GM12878 (cell line): ENCODE measurements at regions not wholly inside any gene's neighbourhood (a gene's known extent, or its start where the extent isn't known, plus 50 kb on each side); places are given as distances from the start of the nearest gene placed in this dataset.

Experiments
- ATAC-seq: fragments of 200-7000 bp; cut with Tn5 transposase; 3 replicates; pipeline ENCODE4 v1.9.1; 2020; ENCODE audit warnings: mild to moderate bottlenecking, moderate library complexity
- BruUV-seq: library from RNA; stranded (reverse); fragments of 400-500 nt; replicated peaks from 2 replicates; lab custom pipeline; 2021; lab: Mats Ljungman, UMichigan
- CTCF ChIA-PET: fragments of 300-600 bp; sonication (Branson Sonifier 250); formaldehyde crosslinking; extraction: SDS; loops from one replicate; lab custom pipeline; 2021; ENCODE audit warnings: inconsistent platforms; lab: Yijun Ruan, JAX
- POLR2A ChIA-PET: fragments of 350-600 bp; formaldehyde crosslinking; extraction: SDS; loops from one replicate; lab custom pipeline; 2021; ENCODE audit warnings: inconsistent platforms; lab: Charles Lee
- RAD21 ChIA-PET: fragments of 300-600 bp; sonication (Branson Sonifier 250); formaldehyde crosslinking; loops from one replicate; lab custom pipeline; 2023; ENCODE audit warnings: antibody characterized with exemption; ENCODE audit not compliant: unreplicated experiment; lab: Charles Lee
- SMC1A ChIA-PET: fragments of 300-600 bp; sonication (Branson Sonifier 250); formaldehyde crosslinking; loops from one replicate; lab custom pipeline; 2023; ENCODE audit not compliant: unreplicated experiment, uncharacterized antibody; lab: Charles Lee
- DNase-seq: peaks from one replicate; pipeline ENCODE4 v3.0.0-alpha.2; 2011; ENCODE audit warnings: low read depth, low spot score
- FAIRE-seq: peaks from 3 replicates; lab custom pipeline; 2011; peaks lifted over from hg19 to GRCh38; lab: Jason Lieb, UNC
- H2AFZ ChIP-seq: 2 replicates; pipeline ENCODE4 v1.6.0; 2011; ENCODE audit warnings: low read depth, low read length, control low read depth; ENCODE audit not compliant: control insufficient read depth
- H3K27ac ChIP-seq: 2 replicates; pipeline ENCODE4 v1.5.1; 2011; ENCODE audit warnings: control low read depth; ENCODE audit not compliant: control insufficient read depth, insufficient read depth
- H3K27me3 ChIP-seq, 2 experiments: replicated peaks in 1 of 2; 2 replicates each; pipeline versions ENCODE4 v1.6.0 to v1.6.1; 2011; ENCODE audit warnings: low read length in 1 of 2; ENCODE audit not compliant: control insufficient read depth in 2 of 2, insufficient read depth in 2 of 2
- H3K36me3 ChIP-seq, 2 experiments: 2 replicates each; pipeline ENCODE4 v1.5.1; 2011; ENCODE audit warnings: low read length in 1 of 2; ENCODE audit not compliant: control insufficient read depth in 2 of 2, insufficient read depth in 2 of 2
- H3K4me1 ChIP-seq: 2 replicates; pipeline ENCODE4 v1.6.1; 2011; ENCODE audit warnings: mild to moderate bottlenecking, low read length, moderate library complexity, mixed read lengths; ENCODE audit not compliant: control insufficient read depth, insufficient read depth
- H3K4me2 ChIP-seq: 2 replicates; pipeline ENCODE4 v1.6.0; 2011; ENCODE audit warnings: control low read depth; ENCODE audit not compliant: control insufficient read depth, insufficient read depth
- H3K4me3 ChIP-seq: fragments of 200-600 bp; sonication (generic); 2 replicates; pipeline ENCODE4 v1.5.1; 2016
- H3K79me2 ChIP-seq: 2 replicates; pipeline ENCODE4 v1.6.0; 2011; ENCODE audit warnings: low read length; ENCODE audit not compliant: control insufficient read depth, insufficient read depth
- H3K9ac ChIP-seq: 2 replicates; pipeline ENCODE4 v1.8.0; 2011; ENCODE audit warnings: low read length, control low read depth, mixed read lengths; ENCODE audit not compliant: control insufficient read depth, insufficient read depth
- H3K9me3 ChIP-seq: replicated peaks from 3 replicates; pipeline ENCODE4 v1.5.1; 2011; ENCODE audit warnings: mild to moderate bottlenecking, low read length; ENCODE audit not compliant: control insufficient read depth, insufficient read depth
- H4K20me1 ChIP-seq: 2 replicates; pipeline ENCODE4 v1.6.0; 2011; ENCODE audit not compliant: control insufficient read depth, insufficient read depth
- ASH2L ChIP-seq: fragments of 300-600, 200-600 bp; sonication (generic); IDR thresholded peaks from 2 replicates; pipeline ENCODE4 v1.6.1; 2017; ENCODE audit warnings: low read depth, mild to moderate bottlenecking, borderline replicate concordance
- CHD1 ChIP-seq: IDR thresholded peaks from 2 replicates; pipeline ENCODE4 v1.6.1; 2012; ENCODE audit warnings: low read depth, low read length, improper control_type of control experiment
- FOXK2 ChIP-seq: fragments of 450-650 bp; IDR thresholded peaks from 2 replicates; pipeline ENCODE4 v1.6.1; 2017; ENCODE audit warnings: mild to moderate bottlenecking, moderate library complexity
- NFYA ChIP-seq: IDR thresholded peaks from 2 replicates; pipeline ENCODE4 v1.6.1; 2011; ENCODE audit warnings: low read depth, mild to moderate bottlenecking, low read length, improper control_type of control experiment, borderline replicate concordance
- SMAD5 ChIP-seq: IDR thresholded peaks from 2 replicates; pipeline ENCODE4 v1.6.1; 2016; ENCODE audit warnings: antibody characterized with exemption, low read depth
- SREBF2 ChIP-seq: IDR thresholded peaks from 2 replicates; pipeline ENCODE4 v1.6.1; 2012; ENCODE audit warnings: mild to moderate bottlenecking, low read length
- SRF ChIP-seq, 2 experiments: IDR thresholded peaks; 2 replicates each; pipeline ENCODE4 v1.6.1; 2011; ENCODE audit warnings: low read depth in 2 of 2, low read length in 2 of 2, mild to moderate bottlenecking in 1 of 2, moderate library complexity in 1 of 2
- TAF1 ChIP-seq: IDR thresholded peaks from 2 replicates; pipeline ENCODE4 v1.6.1; 2011; ENCODE audit warnings: mild to moderate bottlenecking, low read depth, low read length, borderline replicate concordance
- ZBED1 ChIP-seq: IDR thresholded peaks from 2 replicates; pipeline ENCODE4 v1.6.1; 2016; ENCODE audit warnings: borderline replicate concordance
- ZSCAN29 ChIP-seq: fragments of 450-650 bp; IDR thresholded peaks from 2 replicates; pipeline ENCODE4 v1.6.1; 2017; ENCODE audit warnings: mild to moderate bottlenecking, moderate library complexity
- WGBS: methylation state at CpG from one replicate; pipeline ENCODE4 v1.1.6; 2016; ENCODE audit warnings: low lambda C conversion rate; ENCODE audit not compliant: insufficient replicate concordance, insufficient coverage; ENCODE audit errors: missing lambda C conversion rate; 5-methylcytosine and 5-hydroxymethylcytosine counted together
- in situ Hi-C: fragments of 300-500 bp; cut with MboI; formaldehyde crosslinking; loops from 9 replicates; pipeline ENCODE4 v1.14.3; 2018; ENCODE audit warnings: mixed read lengths
- intact Hi-C: fragments of 100-400 bp; cut with micrococcal nuclease; formaldehyde crosslinking; loops from one replicate; pipeline ENCODE4 v1.14.2; 2022; ENCODE audit not compliant: unreplicated experiment
- TF ChIP-seq, protein P1 (sequence below): fragments of 150-350 bp; IDR thresholded peaks from 2 replicates; pipeline ENCODE4 v1.6.1; 2016; ENCODE audit warnings: low read depth, low read length
- TF ChIP-seq, protein P2 (sequence below): fragments of 450-650 bp; IDR thresholded peaks from 2 replicates; pipeline ENCODE4 v1.6.1; 2016; ENCODE audit warnings: mild to moderate bottlenecking

DNA sequence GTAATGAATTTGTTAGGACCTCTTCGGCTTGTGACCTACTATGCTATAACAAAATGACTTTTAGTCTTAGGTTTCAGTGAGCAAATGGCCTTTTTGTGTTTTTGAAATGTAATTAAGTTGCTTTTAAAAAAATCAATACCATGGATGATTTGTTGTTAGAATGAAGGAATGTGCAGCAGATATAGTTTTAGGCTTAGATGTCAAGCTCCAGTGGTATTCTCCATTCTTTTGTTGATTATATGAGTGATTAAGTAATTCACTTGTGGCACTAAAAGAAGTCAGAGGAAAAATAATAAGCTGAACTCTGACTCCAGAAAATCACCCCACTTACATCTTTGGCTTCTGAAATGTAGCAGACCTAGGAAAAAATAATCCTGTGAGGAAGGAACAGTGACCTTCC lies 474.1 kb upstream of the MIS18BP1 start:
- no peak overlapping the region for H3K27ac ChIP-seq
- no peak overlapping the region for H2AFZ ChIP-seq
- ChIA-PET CTCF (interaction anchor here (0.9 to 2.5 kb wide), 3 partner anchors 11 to 82 kb away, joined by 3 to 8 read pairs (median 6); no protein-coding TSS in a partner anchor), SMC1A (interaction anchor here (0.7 to 3.2 kb wide), 13 partner anchors 9 to 192 kb away, joined by 3 to 25 read pairs (median 4); no protein-coding TSS in a partner anchor), POLR2A (interaction anchor here (0.9 to 1.0 kb wide), 3 partner anchors 11 to 17 kb away, joined by 3 to 4 read pairs (median 4); no protein-coding TSS in a partner anchor), RAD21 (interaction anchor here (0.9 to 2.5 kb wide), 9 partner anchors 12 to 141 kb away, joined by 3 to 20 read pairs (median 6); no protein-coding TSS in a partner anchor)
- TF ChIP-seq SMAD5 (no peak), SREBF2 (no peak), TAF1 (no peak), ZBED1 (no peak), FOXK2 (no peak), SRF (IDR thresholded peaks at IDR 0.05; ENCODE audit: low read depth in 2 of 2, low read length in 2 of 2) (no peak), ZSCAN29 (no peak), ASH2L (no peak), NFYA (no peak), CHD1 (no peak)
- TF ChIP-seq, protein P1, sequence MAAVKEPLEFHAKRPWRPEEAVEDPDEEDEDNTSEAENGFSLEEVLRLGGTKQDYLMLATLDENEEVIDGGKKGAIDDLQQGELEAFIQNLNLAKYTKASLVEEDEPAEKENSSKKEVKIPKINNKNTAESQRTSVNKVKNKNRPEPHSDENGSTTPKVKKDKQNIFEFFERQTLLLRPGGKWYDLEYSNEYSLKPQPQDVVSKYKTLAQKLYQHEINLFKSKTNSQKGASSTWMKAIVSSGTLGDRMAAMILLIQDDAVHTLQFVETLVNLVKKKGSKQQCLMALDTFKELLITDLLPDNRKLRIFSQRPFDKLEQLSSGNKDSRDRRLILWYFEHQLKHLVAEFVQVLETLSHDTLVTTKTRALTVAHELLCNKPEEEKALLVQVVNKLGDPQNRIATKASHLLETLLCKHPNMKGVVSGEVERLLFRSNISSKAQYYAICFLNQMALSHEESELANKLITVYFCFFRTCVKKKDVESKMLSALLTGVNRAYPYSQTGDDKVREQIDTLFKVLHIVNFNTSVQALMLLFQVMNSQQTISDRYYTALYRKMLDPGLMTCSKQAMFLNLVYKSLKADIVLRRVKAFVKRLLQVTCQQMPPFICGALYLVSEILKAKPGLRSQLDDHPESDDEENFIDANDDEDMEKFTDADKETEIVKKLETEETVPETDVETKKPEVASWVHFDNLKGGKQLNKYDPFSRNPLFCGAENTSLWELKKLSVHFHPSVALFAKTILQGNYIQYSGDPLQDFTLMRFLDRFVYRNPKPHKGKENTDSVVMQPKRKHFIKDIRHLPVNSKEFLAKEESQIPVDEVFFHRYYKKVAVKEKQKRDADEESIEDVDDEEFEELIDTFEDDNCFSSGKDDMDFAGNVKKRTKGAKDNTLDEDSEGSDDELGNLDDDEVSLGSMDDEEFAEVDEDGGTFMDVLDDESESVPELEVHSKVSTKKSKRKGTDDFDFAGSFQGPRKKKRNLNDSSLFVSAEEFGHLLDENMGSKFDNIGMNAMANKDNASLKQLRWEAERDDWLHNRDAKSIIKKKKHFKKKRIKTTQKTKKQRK: no peak
- TF ChIP-seq, protein P2, sequence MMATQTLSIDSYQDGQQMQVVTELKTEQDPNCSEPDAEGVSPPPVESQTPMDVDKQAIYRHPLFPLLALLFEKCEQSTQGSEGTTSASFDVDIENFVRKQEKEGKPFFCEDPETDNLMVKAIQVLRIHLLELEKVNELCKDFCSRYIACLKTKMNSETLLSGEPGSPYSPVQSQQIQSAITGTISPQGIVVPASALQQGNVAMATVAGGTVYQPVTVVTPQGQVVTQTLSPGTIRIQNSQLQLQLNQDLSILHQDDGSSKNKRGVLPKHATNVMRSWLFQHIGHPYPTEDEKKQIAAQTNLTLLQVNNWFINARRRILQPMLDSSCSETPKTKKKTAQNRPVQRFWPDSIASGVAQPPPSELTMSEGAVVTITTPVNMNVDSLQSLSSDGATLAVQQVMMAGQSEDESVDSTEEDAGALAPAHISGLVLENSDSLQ: no peak
- H3K4me2 ChIP-seq: no peak overlapping the region
- no peaks in the 10 kb centered on the region; the same call in 2 of the 3 replicates for H3K9me3 ChIP-seq
- FAIRE-seq (no peak), DNase-seq (no peak), ATAC-seq (no peak)
- no peaks in the 10 kb centered on the region for H3K79me2 ChIP-seq
- intact Hi-C loops (no loop called here), in situ Hi-C loops (no loop called here)
- H4K20me1 ChIP-seq: no peaks in the 10 kb centered on the region
- H3K27me3 ChIP-seq: no peaks in the 10 kb centered on the region
- no peaks in the 10 kb centered on the region for H3K4me1 ChIP-seq
- WGBS: 0% methylated on average over 1 of the region's 1 CpG
- no peak overlapping the region for H3K4me3 ChIP-seq
- BruUV-seq: no TSS peak
- H3K9ac ChIP-seq: no peak overlapping the region
- no peaks in the 10 kb centered on the region for H3K36me3 ChIP-seq
